ENCODE measurements at regions not wholly inside any gene's neighbourhood (a gene's known extent, or its start where the extent isn't known, plus 50 kb on each side); places are given as distances from the start of the nearest gene placed in this dataset.
"Not testable (repeated sequence)": the region's sequence is repeated elsewhere in the genome, so short reads cannot be mapped to it uniquely, and the experiment has no call there.

DNA sequence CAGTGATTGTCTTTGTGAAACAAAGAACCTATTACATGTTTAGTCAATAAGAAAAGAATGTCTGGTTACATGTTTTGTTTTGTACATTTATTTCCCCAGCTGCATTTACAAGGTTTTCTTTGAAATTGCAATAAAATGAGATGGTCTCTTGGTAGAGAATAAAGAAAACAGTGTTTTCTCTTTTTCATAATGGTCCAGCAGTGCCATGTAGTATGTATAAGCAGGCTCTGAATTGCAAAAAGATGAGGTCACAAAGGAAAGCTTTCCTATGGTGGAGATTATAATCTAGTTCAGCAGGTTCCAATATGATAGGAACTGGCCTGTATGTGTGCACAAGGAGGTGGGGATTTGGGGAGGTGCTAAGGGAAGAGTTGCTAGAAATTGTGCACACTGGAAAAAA, 1417.3 kb downstream of the STIM2 start:
- no peaks in the 10 kb centered on the region for H3K36me3 Mint-ChIP-seq (ENCODE audit: insufficient read depth)
- no peaks in the 10 kb centered on the region for H3K4me1 Mint-ChIP-seq (ENCODE audit: low read depth)
- H3K27me3 Mint-ChIP-seq (ENCODE audit: low read depth), result no peaks in the 10 kb centered on the region
- peaks cover 25% of the 10 kb centered on the region for H3K9me3 Mint-ChIP-seq
- DNase-seq (no peak), ATAC-seq (no peak)
- H3K4me3 Mint-ChIP-seq, result no peak overlapping the region

DNA sequence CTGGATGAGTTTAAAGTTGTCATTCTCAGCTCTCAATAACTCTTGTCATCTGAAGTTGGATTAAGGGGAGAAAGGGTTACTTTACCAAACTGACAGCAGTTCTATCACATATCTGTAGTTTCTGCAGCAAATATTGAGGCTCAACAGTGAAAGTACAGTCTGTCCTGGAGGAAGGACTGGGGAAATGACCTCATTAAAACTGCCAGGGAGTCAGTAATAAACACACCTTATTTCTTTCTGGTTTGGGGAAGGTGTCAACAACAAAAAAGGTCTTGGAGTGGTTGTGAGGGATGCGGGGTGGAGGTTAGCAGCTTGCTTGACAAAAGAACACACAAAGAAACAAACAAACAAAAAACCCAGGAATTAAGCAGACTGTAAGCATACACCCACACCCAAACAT, 1418.0 kb downstream of the STIM2 start:
- Mint-ChIP-seq H3K4me1 (ENCODE audit: low read depth) (no peaks in the 10 kb centered on the region), H3K27me3 (ENCODE audit: low read depth) (no peaks in the 10 kb centered on the region), H3K4me3 (no peak overlapping the region), H3K9me3 (peaks cover 30% of the 10 kb centered on the region), H3K36me3 (ENCODE audit: insufficient read depth) (no peaks in the 10 kb centered on the region)
- DNase-seq (no peak), ATAC-seq (no peak)

DNA sequence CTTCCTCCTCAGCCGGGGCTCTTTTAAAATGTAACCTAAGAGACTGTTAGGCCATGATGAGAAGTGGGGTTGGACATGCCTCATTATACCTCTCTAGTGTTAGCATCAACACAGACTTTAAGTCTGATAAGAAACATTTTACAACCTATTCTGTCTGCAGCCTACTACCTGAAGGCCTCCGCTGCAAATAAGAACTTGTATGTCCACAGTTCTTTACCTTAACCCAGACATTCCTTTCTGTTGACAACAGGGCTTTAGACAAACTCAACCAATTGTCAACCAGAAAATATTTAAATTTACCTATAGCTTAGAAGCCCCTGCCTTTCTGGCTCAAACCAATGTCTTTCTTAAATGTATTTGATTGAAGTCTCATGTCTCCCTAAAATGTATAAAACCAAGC, 1418.6 kb downstream of the STIM2 start:
- ATAC-seq (no peak), DNase-seq (no peak)
- Mint-ChIP-seq H3K4me3 (no peak overlapping the region), H3K9me3 (peaks cover 27% of the 10 kb centered on the region), H3K4me1 (ENCODE audit: low read depth) (no peaks in the 10 kb centered on the region), H3K36me3 (ENCODE audit: insufficient read depth) (no peaks in the 10 kb centered on the region), H3K27me3 (ENCODE audit: low read depth) (no peaks in the 10 kb centered on the region)

DNA sequence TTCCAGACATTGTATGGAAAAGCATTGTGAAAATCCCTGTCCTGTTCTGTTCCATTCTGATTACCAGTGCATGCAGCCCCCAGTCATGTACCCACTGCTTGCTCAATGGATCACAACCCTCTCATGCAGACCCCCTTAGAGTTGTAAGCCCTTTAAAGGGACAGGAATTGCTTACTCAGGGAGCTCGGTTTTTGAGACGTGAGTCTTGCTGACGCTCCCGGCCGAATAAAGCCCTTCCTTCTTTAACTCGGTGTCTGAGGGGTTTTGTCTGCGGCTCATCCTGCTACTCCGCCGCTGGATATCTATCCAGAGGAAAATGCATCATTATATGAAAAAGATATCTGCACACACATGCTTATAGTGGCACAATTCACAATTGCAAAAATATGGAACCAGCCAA, 1425.6 kb downstream of the STIM2 start:
- not testable (repeated sequence) for H3K36me3 Mint-ChIP-seq (ENCODE audit: insufficient read depth); H3K27me3 Mint-ChIP-seq (ENCODE audit: low read depth); DNase-seq; ATAC-seq; H3K4me3 Mint-ChIP-seq; H3K4me1 Mint-ChIP-seq (ENCODE audit: low read depth)
- peaks cover 23% of the 10 kb centered on the region for H3K9me3 Mint-ChIP-seq

DNA sequence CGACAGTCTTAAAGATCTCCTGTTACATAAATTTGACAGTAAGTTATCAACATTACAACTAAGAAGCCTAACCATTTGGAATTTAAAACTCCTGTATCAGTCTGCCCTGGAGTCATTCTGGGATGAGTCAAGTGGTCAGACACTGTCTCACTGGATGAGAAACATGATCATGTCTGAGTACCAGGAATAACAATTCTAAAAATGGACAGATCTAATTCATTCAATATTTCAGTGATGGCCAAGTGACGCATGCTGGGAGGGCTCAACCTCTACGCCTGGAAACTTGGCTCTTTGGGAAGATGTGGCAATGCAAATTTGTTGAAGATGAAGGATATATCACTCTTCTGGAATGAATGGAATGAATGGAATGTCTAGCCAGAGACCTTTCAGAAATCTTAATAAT, 1427.2 kb downstream of the STIM2 start:
- Mint-ChIP-seq H3K4me3 (no peak overlapping the region), H3K4me1 (ENCODE audit: low read depth) (no peaks in the 10 kb centered on the region), H3K9me3 (peaks cover 17% of the 10 kb centered on the region), H3K36me3 (ENCODE audit: insufficient read depth) (no peaks in the 10 kb centered on the region), H3K27me3 (ENCODE audit: low read depth) (no peaks in the 10 kb centered on the region)
- DNase-seq (no peak), ATAC-seq (no peak)

DNA sequence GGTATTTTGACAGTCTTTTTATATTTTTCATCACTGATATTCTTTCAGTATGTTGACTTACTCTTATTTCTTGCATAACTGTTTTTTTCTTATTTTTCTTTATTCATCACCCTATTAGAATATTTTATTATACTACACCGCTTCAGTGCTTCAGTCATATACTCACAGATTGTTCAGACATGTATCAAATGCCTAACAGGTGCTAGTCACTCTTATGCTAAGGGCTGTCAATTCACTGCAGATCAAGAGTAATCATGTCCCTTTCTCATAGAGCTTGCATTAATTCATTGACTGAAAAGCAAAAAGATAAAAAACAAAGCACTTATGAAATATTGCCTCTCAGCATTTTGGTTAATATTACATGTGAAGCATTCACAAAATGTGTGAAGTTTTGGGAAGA, 1435.6 kb downstream of the STIM2 start:
- H3K4me1 Mint-ChIP-seq (ENCODE audit: low read depth), result no peaks in the 10 kb centered on the region
- ATAC-seq (no peak), DNase-seq (no peak)
- no peaks in the 10 kb centered on the region for H3K27me3 Mint-ChIP-seq (ENCODE audit: low read depth)
- no peaks in the 10 kb centered on the region for H3K36me3 Mint-ChIP-seq (ENCODE audit: insufficient read depth)
- H3K9me3 Mint-ChIP-seq, result peaks cover 9% of the 10 kb centered on the region
- no peak overlapping the region for H3K4me3 Mint-ChIP-seq

DNA sequence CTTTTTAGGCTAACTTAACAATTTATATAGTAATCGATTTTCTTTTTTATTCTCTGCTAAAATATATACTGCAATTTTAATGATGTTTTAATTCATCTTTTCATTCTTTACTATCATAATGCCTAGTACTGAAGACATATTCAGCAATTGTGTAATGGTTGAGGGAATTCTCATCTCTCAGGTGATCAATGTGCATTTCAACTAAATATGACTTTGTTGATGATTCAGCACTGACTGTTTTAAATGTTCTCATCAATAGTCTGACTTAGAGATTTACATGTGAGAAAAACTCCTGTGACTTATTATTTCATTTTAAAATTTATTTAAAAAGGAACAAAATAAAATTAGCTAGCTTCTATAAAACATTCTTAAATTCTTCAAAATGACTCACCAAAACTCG, 1450.3 kb downstream of the STIM2 start:
- Mint-ChIP-seq H3K27me3 (ENCODE audit: low read depth) (no peaks in the 10 kb centered on the region), H3K9me3 (peaks cover 11% of the 10 kb centered on the region), H3K36me3 (ENCODE audit: insufficient read depth) (no peaks in the 10 kb centered on the region), H3K4me3 (no peak overlapping the region), H3K4me1 (ENCODE audit: low read depth) (no peaks in the 10 kb centered on the region)
- ATAC-seq, result no peak
- DNase-seq, result no peak

DNA sequence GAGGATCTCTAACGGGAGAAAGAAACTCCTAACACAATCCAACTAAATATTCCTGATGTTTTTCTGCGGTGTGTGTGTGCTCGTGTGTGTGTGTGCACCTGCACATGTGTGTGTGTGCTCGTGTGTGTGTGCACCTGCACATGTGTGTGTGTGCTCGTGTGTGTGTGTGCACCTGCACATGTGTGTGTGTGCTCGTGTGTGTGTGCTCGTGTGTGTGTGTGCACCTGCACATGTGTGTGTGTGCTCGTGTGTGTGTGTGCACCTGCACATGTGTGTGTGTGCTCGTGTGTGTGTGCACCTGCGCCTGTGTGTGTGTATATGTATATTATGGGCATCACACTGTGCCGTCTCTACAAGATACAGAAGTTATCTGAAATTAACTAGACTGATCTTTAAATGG, 1451.9 kb downstream of the STIM2 start:
- not testable (repeated sequence) for H3K4me3 Mint-ChIP-seq; DNase-seq; H3K36me3 Mint-ChIP-seq (ENCODE audit: insufficient read depth); H3K4me1 Mint-ChIP-seq (ENCODE audit: low read depth); H3K27me3 Mint-ChIP-seq (ENCODE audit: low read depth); ATAC-seq
- peaks cover 11% of the 10 kb centered on the region for H3K9me3 Mint-ChIP-seq

DNA sequence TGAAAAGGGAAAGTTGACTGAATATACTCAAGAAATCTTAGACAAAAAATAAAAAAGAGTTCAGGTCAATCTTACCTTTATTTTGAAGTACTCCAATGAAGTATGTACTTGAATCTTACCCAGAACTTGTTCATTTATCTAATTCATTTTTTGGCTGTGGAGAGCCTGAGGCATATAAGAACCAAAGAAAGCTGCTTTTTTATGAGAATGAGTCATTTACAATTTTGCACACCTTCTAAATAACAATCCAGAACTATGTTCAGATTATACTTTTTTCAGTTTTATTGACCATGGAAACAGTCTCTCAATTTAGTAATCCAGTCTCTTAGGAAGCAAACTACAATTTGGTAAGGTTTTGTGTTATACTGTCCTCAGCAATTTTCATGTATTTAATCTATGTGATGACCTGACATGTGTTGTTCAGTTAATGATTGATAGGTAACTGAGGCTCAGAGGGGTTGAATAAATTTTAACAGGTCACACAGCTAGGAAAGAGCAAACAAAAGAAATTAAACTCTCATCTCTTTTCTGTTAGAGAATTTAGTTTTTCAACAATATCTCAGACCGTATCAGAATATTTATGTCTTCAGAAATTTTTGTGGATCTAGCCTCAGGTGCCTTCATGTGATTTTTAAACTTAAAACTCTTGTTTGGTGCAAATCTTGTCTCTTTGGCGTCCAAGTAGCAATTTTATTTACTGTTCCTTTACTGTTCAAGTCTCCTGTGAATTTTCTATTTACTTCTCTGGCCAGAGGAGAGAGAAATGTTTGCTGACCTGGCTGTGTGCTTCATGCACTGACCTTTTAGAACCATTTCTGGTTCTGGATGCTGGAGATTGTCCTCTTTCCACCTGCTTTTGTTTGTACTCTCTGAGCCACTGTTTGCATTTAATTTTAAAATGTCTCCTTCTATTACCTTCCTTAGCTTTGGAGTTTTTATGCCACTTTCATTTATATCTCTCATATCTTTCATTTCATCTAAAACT, 1453.4 kb downstream of the STIM2 start:
- Mint-ChIP-seq H3K4me1 (ENCODE audit: low read depth) (no peaks in the 10 kb centered on the region), H3K9me3 (peaks cover 11% of the 10 kb centered on the region), H3K36me3 (ENCODE audit: insufficient read depth) (no peaks in the 10 kb centered on the region), H3K4me3 (no peak overlapping the region), H3K27me3 (ENCODE audit: low read depth) (no peaks in the 10 kb centered on the region)
- DNase-seq (no peak), ATAC-seq (no peak)

DNA sequence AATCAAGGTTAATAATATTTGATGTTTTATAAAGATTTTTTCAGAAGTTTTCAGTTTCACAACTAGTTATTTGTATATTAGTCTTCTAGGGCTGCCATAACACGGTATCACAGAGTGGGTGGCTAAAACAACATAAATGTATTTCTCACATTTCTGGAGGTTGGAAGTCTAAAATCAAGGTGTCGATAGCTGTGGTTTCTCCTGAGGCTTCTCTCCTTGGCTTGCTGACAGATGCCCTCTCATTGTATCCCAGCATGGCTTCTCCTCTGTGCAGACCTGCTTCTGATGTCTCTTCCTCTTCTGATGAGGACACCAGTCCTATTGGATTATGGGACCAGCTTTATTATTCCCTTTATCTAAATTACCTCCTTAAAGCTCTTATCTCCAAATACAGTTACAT, 1456.6 kb downstream of the STIM2 start:
- ATAC-seq, result no peak
- Mint-ChIP-seq H3K4me3 (no peak overlapping the region), H3K4me1 (ENCODE audit: low read depth) (no peaks in the 10 kb centered on the region), H3K36me3 (ENCODE audit: insufficient read depth) (no peaks in the 10 kb centered on the region), H3K27me3 (ENCODE audit: low read depth) (no peaks in the 10 kb centered on the region), H3K9me3 (peaks cover 15% of the 10 kb centered on the region)
- DNase-seq, result no peak

DNA sequence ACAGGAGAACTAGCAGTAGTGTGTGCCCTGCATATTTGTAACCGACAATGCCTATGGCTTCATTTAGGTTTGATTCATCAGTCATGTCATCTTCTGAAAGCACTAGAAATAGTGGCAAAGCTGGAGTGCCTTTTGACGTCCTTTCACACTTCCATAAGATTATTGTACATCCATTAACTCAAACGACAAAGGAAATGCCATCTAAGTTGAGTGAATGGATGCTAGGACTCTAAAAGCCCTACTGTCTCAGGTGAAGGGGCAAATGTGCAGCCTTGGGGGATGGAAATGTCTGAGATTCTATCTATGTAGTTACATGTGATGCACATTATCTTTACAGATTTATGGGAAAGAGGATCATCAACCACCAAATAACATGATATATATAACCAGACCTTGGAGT, 1473.6 kb downstream of the STIM2 start:
- ATAC-seq, result no peak
- no peaks in the 10 kb centered on the region for H3K36me3 Mint-ChIP-seq (ENCODE audit: insufficient read depth)

DNA sequence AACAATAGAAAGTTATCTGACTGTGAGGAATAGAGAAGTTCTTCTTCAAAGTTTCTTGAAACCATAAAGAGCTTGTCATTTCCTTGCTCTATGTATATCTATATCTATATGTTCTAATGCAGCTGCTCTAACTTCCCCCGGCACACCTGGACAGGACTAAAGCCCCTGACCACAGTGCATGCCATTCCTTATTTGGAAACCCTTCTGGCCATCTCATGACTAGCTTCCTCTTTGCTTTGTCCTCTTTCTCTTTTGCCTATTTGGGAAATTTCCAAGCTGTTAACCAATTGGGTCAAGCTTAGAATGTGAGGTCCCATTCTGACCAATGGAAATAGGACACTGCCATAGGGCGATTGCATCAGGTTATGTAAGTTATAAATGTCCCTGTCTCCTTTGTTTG, 1481.1 kb downstream of the STIM2 start:
- no peak for ATAC-seq
- no peaks in the 10 kb centered on the region for H3K27me3 Mint-ChIP-seq (ENCODE audit: low read depth)
- no peaks in the 10 kb centered on the region for H3K4me1 Mint-ChIP-seq (ENCODE audit: low read depth)
- no peak overlapping the region for H3K4me3 Mint-ChIP-seq
- no peak for DNase-seq
- no peaks in the 10 kb centered on the region for H3K36me3 Mint-ChIP-seq (ENCODE audit: insufficient read depth)
- H3K9me3 Mint-ChIP-seq, result peaks cover 26% of the 10 kb centered on the region

More for the DNA sequence above, 1473.6 kb downstream of the STIM2 start:
- no peaks in the 10 kb centered on the region for H3K27me3 Mint-ChIP-seq (ENCODE audit: low read depth)
- H3K4me3 Mint-ChIP-seq, result no peak overlapping the region
- no peak for DNase-seq
- no peaks in the 10 kb centered on the region for H3K9me3 Mint-ChIP-seq
- H3K4me1 Mint-ChIP-seq (ENCODE audit: low read depth), result no peaks in the 10 kb centered on the region

DNA sequence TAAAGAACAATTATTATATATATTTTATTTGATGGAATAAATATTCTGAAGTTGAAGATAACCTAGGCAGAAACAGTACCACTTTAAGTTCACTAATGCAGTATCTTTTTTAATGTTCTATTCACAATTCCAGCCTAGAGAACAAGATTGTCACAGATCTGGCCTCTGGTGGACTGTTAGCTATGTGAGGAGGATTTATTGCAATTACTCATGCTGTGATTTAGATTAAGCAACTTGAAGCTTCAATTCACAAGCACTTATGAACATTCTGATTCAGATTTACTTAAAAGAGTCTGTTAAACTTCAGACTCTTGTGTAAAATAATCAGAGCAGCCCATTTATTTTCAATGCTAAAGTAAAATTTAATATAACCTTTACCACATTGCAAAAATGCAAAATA, 1489.8 kb downstream of the STIM2 start:
- H3K27me3 Mint-ChIP-seq (ENCODE audit: low read depth), result no peaks in the 10 kb centered on the region

DNA sequence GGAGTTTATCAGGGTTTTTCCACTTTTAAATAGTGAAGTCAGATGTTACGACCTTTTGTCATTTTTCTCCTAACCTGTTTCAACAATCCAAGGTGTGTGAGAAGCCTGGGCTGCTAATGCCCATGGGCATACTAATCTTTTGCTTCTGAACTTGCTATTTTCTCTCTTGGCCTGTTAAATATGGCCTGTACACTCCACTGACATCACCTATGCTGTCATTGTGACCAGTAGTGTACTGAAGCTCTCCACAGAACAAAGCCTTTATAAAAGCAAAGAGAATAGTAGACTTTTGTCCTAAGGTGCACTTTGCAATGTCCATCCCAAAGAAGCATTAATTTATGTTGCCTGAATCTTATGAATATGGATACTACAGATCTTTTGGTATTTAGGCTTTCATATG, 1490.5 kb downstream of the STIM2 start:
- ATAC-seq, result no peak
- no peaks in the 10 kb centered on the region for H3K4me1 Mint-ChIP-seq (ENCODE audit: low read depth)
- H3K27me3 Mint-ChIP-seq (ENCODE audit: low read depth), result no peaks in the 10 kb centered on the region
- DNase-seq, result no peak
- H3K4me3 Mint-ChIP-seq, result no peak overlapping the region
- H3K36me3 Mint-ChIP-seq (ENCODE audit: insufficient read depth), result no peaks in the 10 kb centered on the region
- peaks cover 16% of the 10 kb centered on the region for H3K9me3 Mint-ChIP-seq

More for the DNA sequence above, 1489.8 kb downstream of the STIM2 start:
- Mint-ChIP-seq H3K4me3 (no peak overlapping the region), H3K9me3 (peaks cover 14% of the 10 kb centered on the region), H3K36me3 (ENCODE audit: insufficient read depth) (no peaks in the 10 kb centered on the region), H3K4me1 (ENCODE audit: low read depth) (no peaks in the 10 kb centered on the region)
- no peak for ATAC-seq
- no peak for DNase-seq

DNA sequence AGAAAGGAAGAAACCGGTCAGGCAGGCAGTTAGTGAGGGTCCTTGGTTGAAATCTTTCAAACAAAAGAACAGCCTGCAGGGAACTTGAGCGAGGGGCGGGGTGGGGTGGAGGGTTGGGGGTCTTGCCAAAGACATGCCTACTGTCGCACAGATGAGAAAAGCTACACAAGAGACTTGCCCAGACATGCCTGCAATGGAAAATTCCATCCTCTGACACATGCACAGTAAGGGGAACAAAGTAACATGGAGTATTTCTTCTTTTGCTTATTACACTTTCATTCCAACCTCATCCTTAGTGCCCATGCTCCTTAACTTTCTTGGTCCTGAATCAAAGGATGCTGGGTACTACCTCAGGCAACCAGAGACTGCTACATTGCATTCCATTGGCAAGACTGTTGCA, 1491.2 kb downstream of the STIM2 start:
- Mint-ChIP-seq H3K27me3 (ENCODE audit: low read depth) (no peaks in the 10 kb centered on the region), H3K4me1 (ENCODE audit: low read depth) (no peaks in the 10 kb centered on the region), H3K4me3 (no peak overlapping the region), H3K9me3 (peaks cover 14% of the 10 kb centered on the region), H3K36me3 (ENCODE audit: insufficient read depth) (no peaks in the 10 kb centered on the region)
- ATAC-seq (no peak), DNase-seq (no peak)

Measured in activated T-cell treated with anti-CD3 and anti-CD28 coated beads, Interleukin-2, amount 50 U/mL, for 4 hours (primary cell).